HepG2 (cell line): ENCODE measurements at regions not wholly inside any gene's neighbourhood (a gene's known extent, or its start where the extent isn't known, plus 50 kb on each side); places are given as distances from the start of the nearest gene placed in this dataset.

Source experiments
- CTCF ChIP-seq: sonication (generic); formaldehyde crosslinking; IDR thresholded peaks from 2 replicates; pipeline ENCODE4 v1.5.0; 2020; ENCODE audit warnings: mild to moderate bottlenecking, missing genetic modification reagents, moderate library complexity
- POLR2A ChIP-seq, 2 experiments: IDR thresholded peaks; 2 replicates each; pipeline ENCODE4 v1.6.1; 2011; ENCODE audit warnings: low read depth in 2 of 2, low read length in 2 of 2, mild to moderate bottlenecking in 1 of 2, moderate library complexity in 1 of 2; ENCODE audit not compliant: insufficient read depth in 1 of 2
- SIX1 ChIP-seq: sonication (generic); formaldehyde crosslinking; IDR thresholded peaks from 2 replicates; pipeline ENCODE4 v1.4.0; 2020; ENCODE audit warnings: missing genetic modification reagents, borderline replicate concordance
- SMARCC2 ChIP-seq: fragments of 450-650 bp; IDR thresholded peaks from 2 replicates; pipeline ENCODE4 v1.6.1; 2017; ENCODE audit warnings: antibody characterized with exemption, mild to moderate bottlenecking
- TP53 ChIP-seq: sonication (generic); formaldehyde crosslinking; conservative IDR thresholded peaks from 2 replicates; pipeline ENCODE4 v1.4.0; 2020; ENCODE audit warnings: missing genetic modification reagents

- no peak for TF ChIP-seq POLR2A (IDR thresholded peaks at IDR 0.05; ENCODE audit: insufficient read depth in 1 of 2, low read depth in 2 of 2, low read length in 2 of 2)
- TF ChIP-seq TP53 (CRISPR knock-in tag): no peak
- TF ChIP-seq CTCF: no peak
- TF ChIP-seq SMARCC2: no peak
- no peak for TF ChIP-seq SIX1 (CRISPR knock-in tag)
Measured at GRCh38 chr12:18975933-18976332, 153.6 kb upstream of the PLEKHA5 start.
